T-helper 17 cell (primary cell): ENCODE measurements at regions not wholly inside any gene's neighbourhood (a gene's known extent, or its start where the extent isn't known, plus 50 kb on each side); places are given as distances from the start of the nearest gene placed in this dataset.

Experiments used
- ATAC-seq: fragments of 150-1000 bp; cut with Tn5 transposase; 2 replicates; pipeline ENCODE4 v1.10.0; 2021; ENCODE audit warnings: mild to moderate bottlenecking, moderate library complexity
- DNase-seq, 3 donors: peaks; one replicate each; pipeline versions ENCODE4 v3.0.0 to v3.0.0-alpha.2; 2020 to 2021
- H3K9me3 ChIP-seq: one replicate; pipeline ENCODE4 v1.7.0; 2013; ENCODE audit warnings: low read length, mild to moderate bottlenecking; ENCODE audit not compliant: control insufficient read depth, poor library complexity, severe bottlenecking
- H3K27ac Mint-ChIP-seq: one replicate; pipeline ENCODE4 v1.8.0; 2022; ENCODE audit warnings: mild to moderate bottlenecking, moderate library complexity, mixed read lengths
- H3K27me3 Mint-ChIP-seq: one replicate; pipeline ENCODE4 v1.8.0; 2022; ENCODE audit warnings: mixed read lengths
- H3K36me3 Mint-ChIP-seq: one replicate; pipeline ENCODE4 v1.8.0; 2022; ENCODE audit warnings: low read depth, mixed read lengths
- H3K4me1 Mint-ChIP-seq: one replicate; pipeline ENCODE4 v1.8.0; 2022; ENCODE audit warnings: mild to moderate bottlenecking, mixed read lengths
- H3K4me3 Mint-ChIP-seq: one replicate; pipeline ENCODE4 v1.8.0; 2022; ENCODE audit warnings: mild to moderate bottlenecking, moderate library complexity, mixed read lengths

DNA sequence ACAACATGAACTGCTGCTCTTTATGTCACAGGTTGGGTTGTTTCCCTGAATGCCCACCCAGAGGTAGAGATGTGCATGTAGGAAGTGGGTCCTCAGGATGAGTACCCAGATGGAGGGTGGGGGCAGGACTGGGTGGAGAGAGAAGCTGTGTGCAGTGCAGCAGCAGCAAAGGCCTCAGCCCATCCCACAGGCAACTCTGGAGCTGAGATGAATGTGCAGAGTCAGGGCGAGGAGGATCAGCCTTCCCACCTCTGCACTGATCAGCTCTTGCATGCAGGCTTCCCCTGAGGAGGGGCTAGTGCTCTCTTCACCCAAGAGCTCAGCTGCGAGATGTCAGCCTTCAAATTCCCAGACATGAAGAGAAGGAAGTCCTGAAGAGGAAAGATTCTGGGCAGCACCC, 326.2 kb upstream of the RAB6C start:
- DNase-seq, result no peak
- no peak for ATAC-seq
- Mint-ChIP-seq H3K27ac (no peak overlapping the region), H3K4me1 (no peaks in the 10 kb centered on the region), H3K27me3 (peaks cover 5% of the 10 kb centered on the region), H3K4me3 (no peak overlapping the region), H3K36me3 (no peaks in the 10 kb centered on the region)
- no peaks in the 10 kb centered on the region for H3K9me3 ChIP-seq

GRCh38 chr2:129654331-129654730, 325.1 kb upstream of the RAB6C start:
- Mint-ChIP-seq H3K4me3 (no peak overlapping the region), H3K27ac (no peak overlapping the region), H3K4me1 (no peaks in the 10 kb centered on the region), H3K36me3 (no peaks in the 10 kb centered on the region), H3K27me3 (peaks cover 5% of the 10 kb centered on the region)
- ATAC-seq (no peak), DNase-seq (no peak)
- no peaks in the 10 kb centered on the region for H3K9me3 ChIP-seq

- DNase-seq, result no peak
- H3K4me3 Mint-ChIP-seq, result no peak overlapping the region
- H3K27me3 Mint-ChIP-seq, result peaks cover 7% of the 10 kb centered on the region
- no peak overlapping the region for H3K27ac Mint-ChIP-seq
- ATAC-seq, result no peak
- no peaks in the 10 kb centered on the region for H3K36me3 Mint-ChIP-seq
- H3K4me1 Mint-ChIP-seq, result no peaks in the 10 kb centered on the region
- H3K9me3 ChIP-seq, result no peaks in the 10 kb centered on the region
Observed at GRCh38 chr2:129656081-129656598, 323.3 kb upstream of the RAB6C start.

DNA sequence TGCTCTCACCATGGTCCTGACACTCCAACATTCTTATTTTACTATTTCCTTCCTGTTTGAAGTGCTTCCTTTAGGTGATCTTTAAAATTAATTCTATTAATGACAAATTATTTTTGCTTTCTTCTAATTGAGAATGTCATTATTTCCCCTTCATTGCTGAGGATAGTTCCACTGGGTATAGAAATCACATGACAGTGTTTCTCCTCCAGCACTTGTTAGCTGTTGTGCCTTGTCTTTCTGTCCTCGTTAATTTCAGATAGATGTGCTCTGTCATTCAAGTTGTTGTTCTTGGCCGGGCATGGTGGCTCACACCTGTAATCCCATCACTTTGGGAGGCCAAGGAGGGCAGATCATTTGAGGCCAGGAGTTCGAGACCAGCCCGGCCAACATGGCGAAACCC, 321.0 kb upstream of the RAB6C start:
- no peaks in the 10 kb centered on the region for H3K9me3 ChIP-seq
- H3K4me3 Mint-ChIP-seq, result no peak overlapping the region
- no peaks in the 10 kb centered on the region for H3K36me3 Mint-ChIP-seq
- no peaks in the 10 kb centered on the region for H3K4me1 Mint-ChIP-seq
- DNase-seq (no peak), ATAC-seq (no peak)
- H3K27ac Mint-ChIP-seq, result no peak overlapping the region
- H3K27me3 Mint-ChIP-seq, result peaks cover 18% of the 10 kb centered on the region

GRCh38 chr2:129661935-129662334, 317.5 kb upstream of the RAB6C start:
- no peaks in the 10 kb centered on the region for H3K9me3 ChIP-seq
- no peak overlapping the region for H3K27ac Mint-ChIP-seq
- H3K27me3 Mint-ChIP-seq, result peaks cover 13% of the 10 kb centered on the region
- no peaks in the 10 kb centered on the region for H3K4me1 Mint-ChIP-seq
- H3K4me3 Mint-ChIP-seq, result no peak overlapping the region
- ATAC-seq (no peak), DNase-seq (no peak)
- no peaks in the 10 kb centered on the region for H3K36me3 Mint-ChIP-seq

DNA sequence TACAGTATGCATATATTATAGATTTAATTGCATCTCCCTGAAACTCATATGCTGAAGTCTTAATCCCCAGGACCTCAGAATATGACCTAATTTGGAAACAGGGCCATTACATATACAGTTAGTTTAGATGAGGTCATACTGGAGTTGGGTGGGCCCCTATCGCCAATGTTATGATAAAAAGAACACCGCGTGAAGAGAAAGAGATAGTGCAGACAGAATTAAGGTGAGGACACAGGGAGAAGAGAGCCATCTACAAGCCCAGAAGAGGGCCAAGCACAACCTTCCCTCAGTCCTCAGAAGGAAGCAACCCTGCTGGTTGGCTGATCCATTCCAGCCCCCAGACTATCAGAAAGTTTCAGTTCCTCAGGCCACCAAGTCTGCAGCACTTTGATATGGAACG, 311.9 kb upstream of the RAB6C start:
- H3K36me3 Mint-ChIP-seq, result no peaks in the 10 kb centered on the region
- H3K27me3 Mint-ChIP-seq, result no peaks in the 10 kb centered on the region
- no peak for DNase-seq
- no peak for ATAC-seq
- no peak overlapping the region for H3K4me3 Mint-ChIP-seq
- no peaks in the 10 kb centered on the region for H3K4me1 Mint-ChIP-seq
- H3K9me3 ChIP-seq, result no peaks in the 10 kb centered on the region
- H3K27ac Mint-ChIP-seq, result no peak overlapping the region

DNA sequence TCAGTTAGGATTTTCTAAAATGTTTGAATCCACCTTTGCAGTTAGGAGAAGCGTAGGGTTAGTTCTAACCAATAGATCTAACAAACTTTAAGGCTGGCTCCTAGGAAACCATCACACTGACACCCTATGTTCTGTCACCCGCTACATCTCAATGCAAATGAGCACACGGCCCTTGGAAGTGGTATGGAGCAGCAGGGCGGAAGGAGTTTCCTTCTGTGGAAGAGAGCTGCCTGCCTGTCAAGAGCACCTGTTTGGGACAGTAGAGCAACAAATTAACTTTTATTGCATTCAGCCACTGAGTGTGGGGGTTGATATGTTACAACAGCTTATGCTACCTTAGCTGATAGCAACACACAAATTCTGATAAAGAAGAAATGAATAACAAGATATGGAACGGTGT, 306.9 kb upstream of the RAB6C start:
- H3K27me3 Mint-ChIP-seq, result peaks cover 5% of the 10 kb centered on the region
- DNase-seq, result no peak

DNA sequence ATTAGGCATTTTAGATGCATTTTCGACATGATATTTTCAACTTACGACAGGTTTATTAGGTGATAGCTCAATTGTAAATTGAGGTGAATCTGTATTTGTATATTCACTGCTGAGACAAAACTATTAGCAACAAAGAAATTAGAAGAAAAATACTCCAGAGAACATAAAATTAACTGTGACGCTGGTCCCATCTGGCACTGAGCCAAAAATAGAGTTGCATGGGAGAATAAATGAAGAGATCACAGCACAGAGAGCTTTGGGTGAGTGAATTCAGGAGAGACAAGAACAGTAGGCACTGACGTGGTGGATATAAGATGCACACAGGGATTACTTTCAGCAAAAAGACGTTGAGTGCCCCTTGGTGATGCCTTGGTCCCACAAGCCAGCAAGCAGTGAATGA, 306.2 kb upstream of the RAB6C start:
- H3K9me3 ChIP-seq, result no peaks in the 10 kb centered on the region
- H3K27ac Mint-ChIP-seq, result no peak overlapping the region
- DNase-seq (no peak), ATAC-seq (no peak)
- no peaks in the 10 kb centered on the region for H3K36me3 Mint-ChIP-seq
- peaks cover 12% of the 10 kb centered on the region for H3K27me3 Mint-ChIP-seq
- no peak overlapping the region for H3K4me3 Mint-ChIP-seq
- H3K4me1 Mint-ChIP-seq, result no peaks in the 10 kb centered on the region

More for the DNA sequence above, 306.9 kb upstream of the RAB6C start:
- Mint-ChIP-seq H3K27ac (no peak overlapping the region), H3K4me1 (no peaks in the 10 kb centered on the region), H3K36me3 (no peaks in the 10 kb centered on the region), H3K4me3 (no peak overlapping the region)
- no peak for ATAC-seq
- H3K9me3 ChIP-seq, result no peaks in the 10 kb centered on the region

DNA sequence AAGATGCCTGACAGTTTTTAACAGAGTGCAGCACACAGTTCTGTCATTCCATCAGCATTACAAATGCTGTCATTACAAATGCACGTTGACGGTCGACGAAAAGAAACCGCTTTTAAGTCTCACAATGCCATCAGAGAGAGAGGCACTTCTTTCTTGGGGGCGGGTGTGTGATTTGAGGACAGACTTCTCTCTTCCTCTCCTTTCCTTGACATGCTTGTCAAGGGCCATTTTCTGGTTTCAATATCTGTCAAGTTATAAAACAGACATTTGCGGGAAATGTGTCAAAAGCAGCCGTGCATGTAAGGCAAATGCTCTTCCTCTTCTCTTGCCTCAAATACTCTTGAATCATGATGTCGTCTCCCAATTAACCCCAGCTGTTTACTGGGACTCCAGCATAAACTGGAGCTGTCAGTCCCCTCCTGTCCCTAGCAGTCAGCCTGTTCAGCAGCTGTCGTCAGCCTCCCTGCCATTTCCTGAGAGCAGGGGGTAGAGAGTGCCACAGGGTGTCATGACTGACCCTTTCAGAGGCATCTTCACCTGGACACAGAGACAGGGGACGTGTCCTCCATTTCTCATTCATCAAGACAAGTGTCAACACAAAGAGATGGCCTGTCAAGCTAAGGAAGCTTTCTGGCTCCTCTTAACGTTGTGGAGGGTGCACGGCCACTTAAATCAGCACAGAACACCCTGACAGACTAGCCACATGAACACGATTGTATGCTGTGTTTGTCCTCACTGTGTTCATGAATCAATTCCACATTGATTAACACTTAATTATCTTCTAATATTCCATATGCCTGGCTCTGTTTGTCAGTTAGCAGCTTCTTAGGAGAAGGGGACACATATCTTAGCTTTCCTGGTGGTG, 305.4 kb upstream of the RAB6C start:
- Mint-ChIP-seq H3K27me3 (peaks cover 18% of the 10 kb centered on the region), H3K4me3 (no peak overlapping the region), H3K27ac (no peak overlapping the region), H3K36me3 (peaks cover 5% of the 10 kb centered on the region), H3K4me1 (no peaks in the 10 kb centered on the region)
- H3K9me3 ChIP-seq, result no peaks in the 10 kb centered on the region
- ATAC-seq, result no peak
- no peak for DNase-seq

GRCh38 chr2:129678751-129679150, 300.7 kb upstream of the RAB6C start:
- Mint-ChIP-seq H3K27ac (no peak overlapping the region), H3K4me1 (no peaks in the 10 kb centered on the region), H3K4me3 (no peak overlapping the region), H3K27me3 (peaks cover 19% of the 10 kb centered on the region), H3K36me3 (peaks cover 5% of the 10 kb centered on the region)
- H3K9me3 ChIP-seq, result no peaks in the 10 kb centered on the region
- ATAC-seq, result no peak
- no peak for DNase-seq

DNA sequence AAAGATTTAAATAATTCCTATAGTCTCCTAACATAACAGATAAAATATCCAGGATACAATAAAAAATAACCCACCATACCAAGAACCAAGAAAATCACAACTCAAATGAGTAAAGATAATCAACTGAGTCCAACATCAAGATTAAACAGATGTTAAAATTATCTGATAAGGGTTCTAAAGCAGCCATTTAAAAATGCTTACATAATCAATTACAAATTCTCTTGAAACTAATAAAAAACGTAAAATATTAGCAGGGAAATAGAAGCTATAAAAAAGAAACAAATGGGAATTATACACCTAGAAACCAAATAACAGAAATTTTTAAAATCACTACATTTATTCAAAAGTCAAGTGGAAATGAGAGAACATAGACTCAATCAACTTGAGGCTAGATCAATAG, 297.7 kb upstream of the RAB6C start:
- no peaks in the 10 kb centered on the region for H3K4me1 Mint-ChIP-seq
- DNase-seq (no peak), ATAC-seq (no peak)
- H3K27ac Mint-ChIP-seq, result no peak overlapping the region
- H3K27me3 Mint-ChIP-seq, result peaks cover 19% of the 10 kb centered on the region
- H3K36me3 Mint-ChIP-seq, result peaks cover 5% of the 10 kb centered on the region
- H3K9me3 ChIP-seq, result no peaks in the 10 kb centered on the region
- no peak overlapping the region for H3K4me3 Mint-ChIP-seq

GRCh38 chr2:129689653-129690448, 289.6 kb upstream of the RAB6C start:
- no peaks in the 10 kb centered on the region for H3K27me3 Mint-ChIP-seq
- no peaks in the 10 kb centered on the region for H3K4me1 Mint-ChIP-seq
- DNase-seq (no peak), ATAC-seq (no peak)
- H3K36me3 Mint-ChIP-seq, result no peaks in the 10 kb centered on the region
- no peaks in the 10 kb centered on the region for H3K9me3 ChIP-seq
- H3K27ac Mint-ChIP-seq, result no peak overlapping the region
- H3K4me3 Mint-ChIP-seq, result no peak overlapping the region

GRCh38 chr2:129695496-129695895, 284.0 kb upstream of the RAB6C start:
- ATAC-seq (no peak), DNase-seq (no peak)
- no peaks in the 10 kb centered on the region for H3K36me3 Mint-ChIP-seq
- no peak overlapping the region for H3K27ac Mint-ChIP-seq
- H3K9me3 ChIP-seq, result no peaks in the 10 kb centered on the region
- H3K4me3 Mint-ChIP-seq, result no peak overlapping the region
- H3K27me3 Mint-ChIP-seq, result no peaks in the 10 kb centered on the region
- H3K4me1 Mint-ChIP-seq, result no peaks in the 10 kb centered on the region
